ENCODE measurements at regions not wholly inside any gene's neighbourhood (a gene's known extent, or its start where the extent isn't known, plus 50 kb on each side); places are given as distances from the start of the nearest gene placed in this dataset.

DNA sequence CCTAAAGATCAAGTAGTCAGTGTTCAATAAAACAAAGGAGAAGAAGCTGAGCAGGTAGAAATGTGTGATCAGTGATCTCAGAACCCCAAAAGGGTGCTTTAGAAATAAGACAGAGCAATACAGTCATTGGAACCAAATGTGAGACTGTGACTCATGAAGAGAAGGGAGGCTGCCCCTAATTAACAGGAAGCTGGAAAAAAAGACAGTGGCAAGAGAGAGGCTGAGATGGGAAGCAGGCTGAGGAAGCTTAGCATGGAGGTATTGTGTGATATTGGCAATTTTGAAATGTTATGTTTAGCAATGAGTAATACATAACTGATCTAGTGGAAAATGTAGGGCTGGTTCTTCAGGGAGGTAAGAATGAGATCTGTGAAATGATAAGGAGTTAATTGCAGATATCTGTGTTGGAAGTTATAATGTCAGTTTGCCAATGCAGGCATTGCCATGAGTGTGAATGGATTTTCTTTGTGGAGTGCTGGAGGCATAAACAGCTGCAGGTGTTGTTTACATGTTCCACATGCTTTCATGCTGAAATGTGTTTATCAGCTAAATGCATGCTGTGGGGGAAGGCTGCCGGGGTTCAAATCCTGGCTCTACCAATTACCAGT lies 90.6 kb upstream of the CACNA1E start:
- no peak for TF ChIP-seq EZH2 (IDR thresholded peaks at IDR 0.05; ENCODE audit: insufficient read depth, low read length)
- TF ChIP-seq, protein P1, sequence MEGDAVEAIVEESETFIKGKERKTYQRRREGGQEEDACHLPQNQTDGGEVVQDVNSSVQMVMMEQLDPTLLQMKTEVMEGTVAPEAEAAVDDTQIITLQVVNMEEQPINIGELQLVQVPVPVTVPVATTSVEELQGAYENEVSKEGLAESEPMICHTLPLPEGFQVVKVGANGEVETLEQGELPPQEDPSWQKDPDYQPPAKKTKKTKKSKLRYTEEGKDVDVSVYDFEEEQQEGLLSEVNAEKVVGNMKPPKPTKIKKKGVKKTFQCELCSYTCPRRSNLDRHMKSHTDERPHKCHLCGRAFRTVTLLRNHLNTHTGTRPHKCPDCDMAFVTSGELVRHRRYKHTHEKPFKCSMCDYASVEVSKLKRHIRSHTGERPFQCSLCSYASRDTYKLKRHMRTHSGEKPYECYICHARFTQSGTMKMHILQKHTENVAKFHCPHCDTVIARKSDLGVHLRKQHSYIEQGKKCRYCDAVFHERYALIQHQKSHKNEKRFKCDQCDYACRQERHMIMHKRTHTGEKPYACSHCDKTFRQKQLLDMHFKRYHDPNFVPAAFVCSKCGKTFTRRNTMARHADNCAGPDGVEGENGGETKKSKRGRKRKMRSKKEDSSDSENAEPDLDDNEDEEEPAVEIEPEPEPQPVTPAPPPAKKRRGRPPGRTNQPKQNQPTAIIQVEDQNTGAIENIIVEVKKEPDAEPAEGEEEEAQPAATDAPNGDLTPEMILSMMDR (IDR thresholded peaks at IDR 0.05; ENCODE audit: insufficient read depth, low read depth, low read length): no peak
